A549 (cell line): ENCODE measurements at regions not wholly inside any gene's neighbourhood (a gene's known extent, or its start where the extent isn't known, plus 50 kb on each side); places are given as distances from the start of the nearest gene placed in this dataset.

Source experiments
- CTCF ChIP-seq: fragments of >200 bp; sonication (Bioruptor Twin); formaldehyde crosslinking; IDR thresholded peaks from 3 replicates; pipeline ENCODE4 v1.5.1; 2016
- EP300 ChIP-seq, 2 experiments: fragments of >200 bp; sonication (Bioruptor Twin); formaldehyde crosslinking; IDR thresholded peaks; 2 replicates in 1 of 2; 3 replicates in 1 of 2; pipeline ENCODE4 v1.6.1; 2016 to 2017
- ESRRA ChIP-seq: fragments of 150-350 bp; IDR thresholded peaks from 2 replicates; pipeline ENCODE4 v1.6.1; 2014; ENCODE audit warnings: mild to moderate bottlenecking, low read length, borderline replicate concordance
- FOSB ChIP-seq: fragments of 250-450 bp; sonication (Bioruptor Pico); IDR thresholded peaks from 2 replicates; pipeline ENCODE4 v1.5.0; 2020; ENCODE audit warnings: mild to moderate bottlenecking, moderate library complexity
- FOSL2 ChIP-seq, 2 experiments: fragments of 450-650 bp in 1 of 2; fragments of >200 bp in 1 of 2; sonication (Bioruptor Twin) in 1 of 2; formaldehyde crosslinking; IDR thresholded peaks; 2 replicates each; pipeline versions ENCODE4 v1.5.0 to v1.6.1; 2016 to 2020; ENCODE audit warnings: mild to moderate bottlenecking in 1 of 2, moderate library complexity in 1 of 2
- KDM1A ChIP-seq: fragments of 200-600 bp; sonication (generic); IDR thresholded peaks from 2 replicates; pipeline ENCODE4 v1.6.1; 2016; ENCODE audit warnings: low read depth, mild to moderate bottlenecking
- MAFK ChIP-seq: fragments of 450-650 bp; IDR thresholded peaks from 2 replicates; pipeline ENCODE4 v1.6.1; 2014; ENCODE audit not compliant: partially characterized antibody
- MYC ChIP-seq: IDR thresholded peaks from 2 replicates; pipeline ENCODE4 v1.6.1; 2012; ENCODE audit warnings: mild to moderate bottlenecking, inconsistent platforms, low read length, improper control_type of control experiment, borderline replicate concordance
- POLR2A ChIP-seq: IDR thresholded peaks from 2 replicates; pipeline ENCODE4 v1.6.1; 2012; ENCODE audit warnings: mild to moderate bottlenecking, low read length
- REST ChIP-seq: fragments of 200-600 bp; sonication (generic); IDR thresholded peaks from 2 replicates; pipeline ENCODE4 v1.6.1; 2016; ENCODE audit warnings: antibody characterized with exemption, mild to moderate bottlenecking, moderate library complexity

GRCh38 chr4:62429297-62429696 lies 1229.2 kb downstream of the ADGRL3 start:
- TF ChIP-seq MYC (no peak), EP300 (IDR thresholded peaks at IDR 0.05) (no peak), CTCF (no peak), FOSB (CRISPR knock-in tag) (no peak), KDM1A (no peak), MAFK (no peak), FOSL2 (IDR thresholded peaks at IDR 0.05) (no peak), FOSL2 (CRISPR knock-in tag; IDR thresholded peaks at IDR 0.05) (no peak), POLR2A (no peak), ESRRA (no peak), REST (no peak)
